Chondrocyte (in vitro differentiated cells): ENCODE measurements at regions not wholly inside any gene's neighbourhood (a gene's known extent, or its start where the extent isn't known, plus 50 kb on each side); places are given as distances from the start of the nearest gene placed in this dataset.
"Not testable (repeated sequence)": the region's sequence is repeated elsewhere in the genome, so short reads cannot be mapped to it uniquely, and the experiment has no call there.

Source experiments
- DNase-seq: peaks from one replicate; pipeline ENCODE4 v3.0.0; 2021; ENCODE audit warnings: mixed read lengths, low spot score
- H3K27ac Mint-ChIP-seq: one replicate; pipeline ENCODE4 v1.8.0; 2021; ENCODE audit warnings: mild to moderate bottlenecking, moderate library complexity, mixed read lengths; ENCODE audit not compliant: unreplicated experiment
- H3K27me3 Mint-ChIP-seq: 2 replicates; pipeline ENCODE4 v1.8.0; 2021; ENCODE audit warnings: low read depth, mixed read lengths
- H3K36me3 Mint-ChIP-seq: 2 replicates; pipeline ENCODE4 v1.8.0; 2021; ENCODE audit warnings: low read depth, mixed read lengths
- H3K4me1 Mint-ChIP-seq: 2 replicates; pipeline ENCODE4 v1.8.0; 2021; ENCODE audit warnings: low read depth, mild to moderate bottlenecking, mixed read lengths
- H3K4me3 Mint-ChIP-seq: one replicate; pipeline ENCODE4 v1.8.0; 2021; ENCODE audit warnings: mild to moderate bottlenecking, moderate library complexity, mixed read lengths; ENCODE audit not compliant: unreplicated experiment
- H3K9me3 Mint-ChIP-seq: 2 replicates; pipeline ENCODE4 v1.8.0; 2021; ENCODE audit warnings: low read depth, mixed read lengths
- TF ChIP-seq, protein P1 (sequence below): fragments of 200-600 bp; sonication (generic); IDR thresholded peaks from 2 replicates; pipeline ENCODE4 v1.5.0; 2021; ENCODE audit warnings: antibody characterized with exemption, mild to moderate bottlenecking, moderate library complexity

DNA sequence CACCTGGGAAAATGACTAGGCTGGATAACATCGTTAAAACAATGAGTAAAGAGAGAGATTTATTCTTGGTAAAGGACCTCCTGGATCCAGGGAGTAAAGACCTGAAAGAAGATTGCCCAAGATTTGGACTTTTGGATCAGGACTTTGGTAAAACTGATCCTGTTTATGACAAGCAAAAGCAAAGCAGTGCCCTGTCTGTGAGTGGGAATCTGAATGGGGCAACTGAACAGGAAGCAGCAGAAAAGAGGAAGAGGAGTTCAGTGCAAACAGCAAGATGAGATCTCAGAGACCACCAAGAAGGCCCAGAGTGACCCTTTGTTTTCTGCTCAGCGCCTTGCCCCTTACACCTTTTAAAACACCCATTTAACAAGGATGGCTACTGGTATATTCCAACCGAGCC is 122.0 kb downstream of the VPREB1 start:
- no peaks in the 10 kb centered on the region for H3K36me3 Mint-ChIP-seq
- TF ChIP-seq, protein P1, sequence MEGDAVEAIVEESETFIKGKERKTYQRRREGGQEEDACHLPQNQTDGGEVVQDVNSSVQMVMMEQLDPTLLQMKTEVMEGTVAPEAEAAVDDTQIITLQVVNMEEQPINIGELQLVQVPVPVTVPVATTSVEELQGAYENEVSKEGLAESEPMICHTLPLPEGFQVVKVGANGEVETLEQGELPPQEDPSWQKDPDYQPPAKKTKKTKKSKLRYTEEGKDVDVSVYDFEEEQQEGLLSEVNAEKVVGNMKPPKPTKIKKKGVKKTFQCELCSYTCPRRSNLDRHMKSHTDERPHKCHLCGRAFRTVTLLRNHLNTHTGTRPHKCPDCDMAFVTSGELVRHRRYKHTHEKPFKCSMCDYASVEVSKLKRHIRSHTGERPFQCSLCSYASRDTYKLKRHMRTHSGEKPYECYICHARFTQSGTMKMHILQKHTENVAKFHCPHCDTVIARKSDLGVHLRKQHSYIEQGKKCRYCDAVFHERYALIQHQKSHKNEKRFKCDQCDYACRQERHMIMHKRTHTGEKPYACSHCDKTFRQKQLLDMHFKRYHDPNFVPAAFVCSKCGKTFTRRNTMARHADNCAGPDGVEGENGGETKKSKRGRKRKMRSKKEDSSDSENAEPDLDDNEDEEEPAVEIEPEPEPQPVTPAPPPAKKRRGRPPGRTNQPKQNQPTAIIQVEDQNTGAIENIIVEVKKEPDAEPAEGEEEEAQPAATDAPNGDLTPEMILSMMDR: no peak
- H3K27ac Mint-ChIP-seq: no peak overlapping the region
- no peak overlapping the region for H3K4me3 Mint-ChIP-seq
- DNase-seq: no peak
- peaks cover 66% of the 10 kb centered on the region for H3K27me3 Mint-ChIP-seq
- no peaks in the 10 kb centered on the region for H3K4me1 Mint-ChIP-seq
- no peaks in the 10 kb centered on the region for H3K9me3 Mint-ChIP-seq

DNA sequence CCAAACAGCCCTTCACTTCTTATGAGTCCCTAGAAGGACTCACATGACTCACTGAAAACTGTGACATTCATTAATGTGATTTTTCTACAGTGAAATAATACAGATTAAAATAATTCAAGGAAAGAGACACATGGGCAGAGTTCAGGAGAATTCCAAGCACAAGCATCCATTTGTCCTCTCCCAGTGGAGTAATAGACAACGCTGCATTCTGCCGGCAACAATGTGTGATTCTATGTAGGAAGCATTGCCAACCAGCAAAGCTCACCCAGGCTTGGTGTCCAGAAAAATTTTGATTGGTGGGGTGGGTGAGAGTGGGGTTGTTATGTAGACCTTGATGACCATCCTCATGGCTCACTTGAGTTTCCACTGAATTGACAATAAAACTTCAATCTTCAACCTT is 123.9 kb downstream of the VPREB1 start:
- Mint-ChIP-seq H3K36me3 (no peaks in the 10 kb centered on the region), H3K27ac (no peak overlapping the region), H3K4me1 (no peaks in the 10 kb centered on the region), H3K9me3 (no peaks in the 10 kb centered on the region), H3K27me3 (peaks cover 66% of the 10 kb centered on the region), H3K4me3 (no peak overlapping the region)
- TF ChIP-seq, protein P1: no peak
- no peak for DNase-seq

GRCh38 chr22:22369219-22369963 is 124.8 kb downstream of the VPREB1 start:
- not testable (repeated sequence) for H3K4me1 Mint-ChIP-seq, H3K4me3 Mint-ChIP-seq, H3K36me3 Mint-ChIP-seq, H3K27ac Mint-ChIP-seq, DNase-seq, H3K9me3 Mint-ChIP-seq
- peaks cover 66% of the 10 kb centered on the region for H3K27me3 Mint-ChIP-seq

GRCh38 chr22:22369964-22370270 is 125.3 kb downstream of the VPREB1 start:
- Mint-ChIP-seq H3K4me1 (no peaks in the 10 kb centered on the region), H3K27ac (no peak overlapping the region), H3K9me3 (no peaks in the 10 kb centered on the region), H3K27me3 (peaks cover 63% of the 10 kb centered on the region), H3K36me3 (no peaks in the 10 kb centered on the region), H3K4me3 (no peak overlapping the region)
- no peak for DNase-seq
- TF ChIP-seq, protein P1: no peak

DNA sequence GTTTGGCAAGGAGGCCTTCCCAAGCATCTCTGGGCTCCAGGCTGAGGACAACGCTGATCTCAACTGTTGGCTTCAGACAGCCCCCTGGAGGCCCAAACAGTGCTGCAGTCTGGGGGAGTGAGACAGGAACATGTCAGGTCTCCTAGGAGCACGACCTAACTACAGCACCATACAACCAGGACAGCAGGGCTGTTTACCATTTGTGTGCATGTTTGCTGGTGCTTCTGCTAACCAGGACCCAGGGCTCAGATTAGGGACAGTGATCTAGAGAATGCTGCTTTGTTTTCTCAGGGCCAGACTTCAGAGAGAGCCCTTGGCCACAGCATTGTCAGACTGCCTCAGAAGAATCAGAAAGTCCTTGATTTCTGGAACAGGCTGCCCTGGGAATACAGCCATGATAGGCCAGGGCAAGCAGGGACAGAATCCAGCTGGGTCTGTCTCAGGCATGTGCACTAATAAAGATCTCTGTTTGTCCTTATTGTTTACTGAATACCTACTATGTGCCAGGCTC is 126.5 kb downstream of the VPREB1 start:
- TF ChIP-seq, protein P1: no peak
- Mint-ChIP-seq H3K36me3 (no peaks in the 10 kb centered on the region), H3K9me3 (no peaks in the 10 kb centered on the region), H3K4me3 (no peak overlapping the region), H3K27ac (no peak overlapping the region), H3K27me3 (peaks cover 64% of the 10 kb centered on the region), H3K4me1 (no peaks in the 10 kb centered on the region)
- DNase-seq: no peak

DNA sequence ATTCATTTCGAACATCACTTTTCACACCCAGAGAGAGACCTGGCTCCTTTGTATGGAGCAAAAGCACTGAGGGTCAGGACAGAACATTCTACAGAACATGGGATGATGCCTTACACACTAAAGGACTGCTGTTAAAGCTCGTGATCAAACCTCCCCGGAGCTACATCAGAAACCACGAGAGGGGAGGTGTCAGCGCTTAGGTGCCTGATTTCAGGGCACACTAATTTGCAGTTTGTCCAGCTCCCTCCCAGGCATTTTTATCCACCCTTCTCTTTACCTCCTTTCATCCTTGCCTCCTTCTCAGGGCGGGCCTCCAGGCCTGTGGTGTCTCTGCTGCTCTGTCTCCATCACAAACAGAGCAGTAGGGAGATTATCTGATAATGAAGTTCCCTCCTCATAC is 127.5 kb downstream of the VPREB1 start:
- no peaks in the 10 kb centered on the region for H3K4me1 Mint-ChIP-seq
- no peak overlapping the region for H3K4me3 Mint-ChIP-seq
- peaks cover 67% of the 10 kb centered on the region for H3K27me3 Mint-ChIP-seq
- no peaks in the 10 kb centered on the region for H3K9me3 Mint-ChIP-seq
- no peak for DNase-seq
- no peak overlapping the region for H3K27ac Mint-ChIP-seq
- H3K36me3 Mint-ChIP-seq: no peaks in the 10 kb centered on the region
- TF ChIP-seq, protein P1: no peak
